Left hindlimb (tissue), 1 donor: ENCODE measurements at regions not wholly inside any gene's neighbourhood (a gene's known extent, or its start where the extent isn't known, plus 50 kb on each side); places are given as distances from the start of the nearest gene placed in this dataset.

ENCODE experiments used
- DNase-seq: peaks from one replicate; pipeline ENCODE4 v3.0.0-alpha.2; 2018

GRCh38 chr3:76724075-76724474 is 315.8 kb upstream of the ROBO2 start:
- no peak for DNase-seq

- no peak for DNase-seq
Measured at GRCh38 chr3:76724706-76725105, 315.2 kb upstream of the ROBO2 start.

GRCh38 chr3:76726034-76726433 is 313.9 kb upstream of the ROBO2 start:
- no peak for DNase-seq

- no peak for DNase-seq
Measured at GRCh38 chr3:76728426-76728825, 311.5 kb upstream of the ROBO2 start.

- DNase-seq, result no peak
Measured at GRCh38 chr3:76731471-76731870, 308.4 kb upstream of the ROBO2 start.

GRCh38 chr3:76733073-76733759 is 306.7 kb upstream of the ROBO2 start:
- no peak for DNase-seq

GRCh38 chr3:76735152-76735551 is 304.7 kb upstream of the ROBO2 start:
- no peak for DNase-seq

- DNase-seq, result no peak
Measured at GRCh38 chr3:76753599-76753998, 286.3 kb upstream of the ROBO2 start.

GRCh38 chr3:76754247-76754646 is 285.7 kb upstream of the ROBO2 start:
- DNase-seq, result no peak

GRCh38 chr3:76756577-76756976 is 283.3 kb upstream of the ROBO2 start:
- DNase-seq, result no peak

GRCh38 chr3:76760336-76760735 is 279.6 kb upstream of the ROBO2 start:
- no peak for DNase-seq

GRCh38 chr3:76765511-76765910 is 274.4 kb upstream of the ROBO2 start:
- no peak for DNase-seq

GRCh38 chr3:76768912-76769311 is 271.0 kb upstream of the ROBO2 start:
- no peak for DNase-seq

- no peak for DNase-seq
Measured at GRCh38 chr3:76776927-76777326, 263.0 kb upstream of the ROBO2 start.

GRCh38 chr3:76788206-76788605 is 251.7 kb upstream of the ROBO2 start:
- DNase-seq, result no peak

GRCh38 chr3:76789237-76789636 is 250.7 kb upstream of the ROBO2 start:
- DNase-seq, result no peak

- no peak for DNase-seq
Measured at GRCh38 chr3:76811418-76811817, 228.5 kb upstream of the ROBO2 start.

- no peak for DNase-seq
Measured at GRCh38 chr3:76812649-76813242, 227.2 kb upstream of the ROBO2 start.

- no peak for DNase-seq
Measured at GRCh38 chr3:76815561-76815960, 224.3 kb upstream of the ROBO2 start.

GRCh38 chr3:76820481-76820880 is 219.4 kb upstream of the ROBO2 start:
- DNase-seq, result no peak

- DNase-seq, result no peak
Measured at GRCh38 chr3:76824658-76825240, 215.2 kb upstream of the ROBO2 start.

GRCh38 chr3:76826861-76827260 is 213.0 kb upstream of the ROBO2 start:
- DNase-seq, result no peak

GRCh38 chr3:76827701-76828226 is 212.1 kb upstream of the ROBO2 start:
- DNase-seq, result no peak

GRCh38 chr3:76834657-76835056 is 205.2 kb upstream of the ROBO2 start:
- DNase-seq, result no peak
